Peyer's patch (tissue), 4 donors: ENCODE measurements at regions not wholly inside any gene's neighbourhood (a gene's known extent, or its start where the extent isn't known, plus 50 kb on each side); places are given as distances from the start of the nearest gene placed in this dataset.

ENCODE experiments used
- CTCF ChIP-seq, 6 experiments: fragments of 450-650 bp in 4 of 6; fragments of 200-600 bp in 2 of 6; sonication (generic) in 1 of 6; IDR thresholded peaks; one replicate each; pipeline ENCODE4 v1.5.1; 2017 to 2019; ENCODE audit warnings: antibody characterized with exemption in 6 of 6, mild to moderate bottlenecking in 3 of 6, moderate library complexity in 1 of 6
- POLR2A ChIP-seq, 2 donors: fragments of 450-650 bp; IDR thresholded peaks; one replicate each; pipeline ENCODE4 v1.5.1; 2017; ENCODE audit warnings: antibody characterized with exemption in 2 of 2, mild to moderate bottlenecking in 2 of 2, moderate library complexity in 2 of 2

- TF ChIP-seq CTCF (IDR thresholded peaks at IDR 0.05) (no peak), POLR2A (IDR thresholded peaks at IDR 0.05) (no peak)
Observed at GRCh38 chr11:134687548-134687947, 275.5 kb upstream of the B3GAT1 start.
